HEK293 (cell line): ENCODE measurements at regions not wholly inside any gene's neighbourhood (a gene's known extent, or its start where the extent isn't known, plus 50 kb on each side); places are given as distances from the start of the nearest gene placed in this dataset.

Source experiments
- CTCF ChIA-PET: fragments of 350-600 bp; formaldehyde crosslinking; extraction: SDS; loops from one replicate; lab custom pipeline; 2021; ENCODE audit warnings: antibody characterized with exemption; lab: Yijun Ruan, JAX
- POLR2A ChIA-PET: fragments of 300-600 bp; formaldehyde crosslinking; extraction: SDS; loops from one replicate; lab custom pipeline; 2020; ENCODE audit warnings: antibody characterized with exemption, inconsistent platforms; lab: Yijun Ruan, JAX
- H3K27ac ChIP-seq: fragments of 200-500 bp; sonication (Bioruptor generic); 2 replicates; pipeline ENCODE4 v1.5.1; 2014; ENCODE audit warnings: low read depth, low read length, control low read depth, inconsistent platforms; ENCODE audit errors: extremely low read depth
- H3K36me3 ChIP-seq, 2 experiments: fragments of 200-500 bp in 1 of 2; sonication (Bioruptor generic) in 1 of 2; 1 replicate in 1 of 2; 2 replicates in 1 of 2; pipeline ENCODE4 v1.5.1; 2014 to 2017; ENCODE audit warnings: inconsistent platforms in 2 of 2, low read length in 2 of 2; ENCODE audit not compliant: control insufficient read depth in 2 of 2, insufficient read depth in 1 of 2
- H3K4me1 ChIP-seq: fragments of 200-500 bp; sonication (Bioruptor generic); 2 replicates; pipeline ENCODE4 v1.5.1; 2014; ENCODE audit warnings: mild to moderate bottlenecking, low read length, inconsistent platforms; ENCODE audit not compliant: control insufficient read depth, insufficient read depth
- H3K4me3 ChIP-seq: 2 replicates; pipeline ENCODE4 v1.5.1; 2011; ENCODE audit warnings: low read depth, mild to moderate bottlenecking, control low read depth, low read length, moderate library complexity
- H3K9me3 ChIP-seq: fragments of 200-500 bp; sonication (Bioruptor generic); 2 replicates; pipeline ENCODE4 v1.5.1; 2014; ENCODE audit warnings: low read depth, low read length, inconsistent platforms; ENCODE audit not compliant: control insufficient read depth, insufficient read depth
- GLIS1 ChIP-seq: fragments of 450-650 bp; formaldehyde crosslinking; IDR thresholded peaks from 2 replicates; pipeline ENCODE4 v1.5.1; 2016; ENCODE audit warnings: missing biosample characterization, missing genetic modification characterization
- HIC1 ChIP-seq: fragments of 450-650 bp; formaldehyde crosslinking; IDR thresholded peaks from 2 replicates; pipeline ENCODE4 v1.5.1; 2016; ENCODE audit warnings: missing biosample characterization, missing genetic modification characterization
- RBAK ChIP-seq: fragments of 450-650 bp; formaldehyde crosslinking; IDR thresholded peaks from 2 replicates; pipeline ENCODE4 v1.5.1; 2016; ENCODE audit warnings: missing biosample characterization, missing genetic modification characterization
- REPIN1 ChIP-seq: fragments of 450-650 bp; formaldehyde crosslinking; IDR thresholded peaks from 2 replicates; pipeline ENCODE4 v1.5.1; 2017; ENCODE audit warnings: missing biosample characterization, missing genetic modification characterization, low read depth
- SP3 ChIP-seq: fragments of 450-650 bp; formaldehyde crosslinking; IDR thresholded peaks from 2 replicates; pipeline ENCODE4 v1.5.1; 2016; ENCODE audit warnings: missing biosample characterization, missing genetic modification characterization
- SP7 ChIP-seq: fragments of 450-650 bp; formaldehyde crosslinking; IDR thresholded peaks from 2 replicates; pipeline ENCODE4 v1.5.1; 2016; ENCODE audit warnings: missing biosample characterization, missing genetic modification characterization
- ZIC2 ChIP-seq: fragments of 450-650 bp; formaldehyde crosslinking; IDR thresholded peaks from 2 replicates; pipeline ENCODE4 v1.5.1; 2016; ENCODE audit warnings: missing biosample characterization, missing genetic modification characterization
- ZNF155 ChIP-seq: fragments of 450-650 bp; formaldehyde crosslinking; IDR thresholded peaks from 2 replicates; pipeline ENCODE4 v1.5.1; 2016; ENCODE audit warnings: missing biosample characterization, missing genetic modification characterization
- ZNF16 ChIP-seq: fragments of 450-650 bp; formaldehyde crosslinking; IDR thresholded peaks from 2 replicates; pipeline ENCODE4 v1.5.1; 2016; ENCODE audit warnings: low read depth, missing biosample characterization, missing genetic modification characterization
- ZNF169 ChIP-seq: fragments of 450-650 bp; formaldehyde crosslinking; IDR thresholded peaks from 2 replicates; pipeline ENCODE4 v1.5.1; 2016; ENCODE audit warnings: missing biosample characterization, missing genetic modification characterization
- ZNF335 ChIP-seq: fragments of 450-650 bp; formaldehyde crosslinking; conservative IDR thresholded peaks from 2 replicates; pipeline ENCODE4 v1.5.1; 2016; ENCODE audit warnings: missing biosample characterization, missing genetic modification characterization
- ZNF362 ChIP-seq: fragments of 450-650 bp; formaldehyde crosslinking; IDR thresholded peaks from 2 replicates; pipeline ENCODE4 v1.5.1; 2016; ENCODE audit warnings: missing biosample characterization, missing genetic modification characterization
- ZNF518A ChIP-seq: fragments of 450-650 bp; formaldehyde crosslinking; conservative IDR thresholded peaks from 2 replicates; pipeline ENCODE4 v1.5.1; 2016; ENCODE audit warnings: low read depth, missing biosample characterization, missing genetic modification characterization
- ZNF530 ChIP-seq: fragments of 450-650 bp; formaldehyde crosslinking; IDR thresholded peaks from 2 replicates; pipeline ENCODE4 v1.5.1; 2016; ENCODE audit warnings: low read depth, missing biosample characterization, missing genetic modification characterization
- ZNF623 ChIP-seq: fragments of 450-650 bp; formaldehyde crosslinking; IDR thresholded peaks from 2 replicates; pipeline ENCODE4 v1.5.1; 2016; ENCODE audit warnings: missing biosample characterization, missing genetic modification characterization
- ZNF629 ChIP-seq: fragments of 450-650 bp; formaldehyde crosslinking; IDR thresholded peaks from 2 replicates; pipeline ENCODE4 v1.5.1; 2017; ENCODE audit warnings: missing biosample characterization, missing genetic modification characterization
- ZNF658 ChIP-seq: fragments of 450-650 bp; formaldehyde crosslinking; IDR thresholded peaks from 2 replicates; pipeline ENCODE4; 2016; ENCODE audit warnings: missing biosample characterization, missing genetic modification characterization
- ZNF76 ChIP-seq: fragments of 450-650 bp; formaldehyde crosslinking; IDR thresholded peaks from 2 replicates; pipeline ENCODE4; 2016; ENCODE audit warnings: low read depth, missing biosample characterization, missing genetic modification characterization, borderline replicate concordance
- ZNF791 ChIP-seq: fragments of 450-650 bp; formaldehyde crosslinking; IDR thresholded peaks from 2 replicates; pipeline ENCODE4 v1.5.1; 2016; ENCODE audit warnings: missing biosample characterization, missing genetic modification characterization
- ZXDB ChIP-seq: fragments of 450-650 bp; formaldehyde crosslinking; IDR thresholded peaks from 2 replicates; pipeline ENCODE4 v1.5.1; 2016; ENCODE audit warnings: missing biosample characterization, missing genetic modification characterization
- TF ChIP-seq, protein P1 (sequence below): fragments of 450-650 bp; formaldehyde crosslinking; IDR thresholded peaks from 2 replicates; pipeline ENCODE4 v1.5.1; 2016; ENCODE audit warnings: missing biosample characterization, missing genetic modification characterization
- TF ChIP-seq, protein P2 (sequence below): sonication (generic); formaldehyde crosslinking; IDR thresholded peaks from 2 replicates; pipeline ENCODE4 v1.8.1; 2022; ENCODE audit warnings: mild to moderate bottlenecking, moderate library complexity, missing genetic modification reagents

DNA sequence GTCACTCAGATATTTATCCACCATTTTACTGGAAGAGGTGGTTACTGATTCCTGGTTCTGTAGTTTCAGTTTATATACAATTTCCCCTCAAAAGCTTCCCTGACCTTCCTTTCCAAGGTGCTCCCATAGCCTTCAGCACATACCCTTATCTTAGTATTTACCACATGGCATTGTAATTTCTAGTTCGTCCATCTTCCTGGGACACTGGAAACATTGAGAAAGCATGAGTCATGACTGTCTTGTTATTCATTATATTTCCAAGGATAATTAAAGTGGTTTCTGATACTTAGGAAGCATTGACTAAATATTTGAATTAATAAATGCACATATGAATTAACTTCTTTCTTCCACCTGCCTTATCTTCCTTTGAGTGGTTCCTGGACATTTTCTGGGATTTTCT lies 203.8 kb downstream of the ETAA1 start (continued):
- TF ChIP-seq ZNF518A (tag by site-specific recombination) (no peak), ZNF623 (tag by site-specific recombination) (no peak), ZNF155 (no peak), ZNF791 (tag by site-specific recombination) (no peak), ZNF169 (tag by site-specific recombination) (no peak), ZNF76 (tag by site-specific recombination) (no peak), ZNF362 (tag by site-specific recombination) (no peak)

- Histone ChIP-seq H3K9me3 (no peaks in the 10 kb centered on the region), H3K4me1 (no peaks in the 10 kb centered on the region), H3K4me3 (no peak overlapping the region), H3K27ac (no peak overlapping the region), H3K36me3 (no peaks in the 10 kb centered on the region)
- ChIA-PET CTCF (no interaction called here), POLR2A (no interaction called here)
- TF ChIP-seq ZNF629 (tag by site-specific recombination) (no peak), ZNF16 (tag by site-specific recombination) (no peak), REPIN1 (tag by site-specific recombination) (no peak), ZXDB (tag by site-specific recombination) (no peak), ZNF623 (tag by site-specific recombination) (no peak), SP7 (tag by site-specific recombination) (no peak), GLIS1 (tag by site-specific recombination) (no peak), HIC1 (tag by site-specific recombination) (no peak), RBAK (tag by site-specific recombination) (no peak), ZNF530 (tag by site-specific recombination) (no peak), ZNF169 (tag by site-specific recombination) (no peak), ZIC2 (tag by site-specific recombination) (no peak), ZNF658 (tag by site-specific recombination) (no peak), ZNF518A (tag by site-specific recombination) (no peak), ZNF335 (tag by site-specific recombination) (no peak), SP3 (tag by site-specific recombination) (no peak)
- TF ChIP-seq, protein P1, sequence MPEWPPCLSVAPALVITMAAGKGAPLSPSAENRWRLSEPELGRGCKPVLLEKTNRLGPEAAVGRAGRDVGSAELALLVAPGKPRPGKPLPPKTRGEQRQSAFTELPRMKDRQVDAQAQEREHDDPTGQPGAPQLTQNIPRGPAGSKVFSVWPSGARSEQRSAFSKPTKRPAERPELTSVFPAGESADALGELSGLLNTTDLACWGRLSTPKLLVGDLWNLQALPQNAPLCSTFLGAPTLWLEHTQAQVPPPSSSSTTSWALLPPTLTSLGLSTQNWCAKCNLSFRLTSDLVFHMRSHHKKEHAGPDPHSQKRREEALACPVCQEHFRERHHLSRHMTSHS (tag by site-specific recombination): no peak
- TF ChIP-seq, protein P2, sequence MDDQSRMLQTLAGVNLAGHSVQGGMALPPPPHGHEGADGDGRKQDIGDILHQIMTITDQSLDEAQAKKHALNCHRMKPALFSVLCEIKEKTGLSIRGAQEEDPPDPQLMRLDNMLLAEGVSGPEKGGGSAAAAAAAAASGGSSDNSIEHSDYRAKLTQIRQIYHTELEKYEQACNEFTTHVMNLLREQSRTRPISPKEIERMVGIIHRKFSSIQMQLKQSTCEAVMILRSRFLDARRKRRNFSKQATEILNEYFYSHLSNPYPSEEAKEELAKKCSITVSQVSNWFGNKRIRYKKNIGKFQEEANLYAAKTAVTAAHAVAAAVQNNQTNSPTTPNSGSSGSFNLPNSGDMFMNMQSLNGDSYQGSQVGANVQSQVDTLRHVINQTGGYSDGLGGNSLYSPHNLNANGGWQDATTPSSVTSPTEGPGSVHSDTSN (CRISPR knock-in tag): no peak
Measured at GRCh38 chr2:67604360-67604759, 207.2 kb downstream of the ETAA1 start.
